SJSA1 (cell line): ENCODE measurements at regions not wholly inside any gene's neighbourhood (a gene's known extent, or its start where the extent isn't known, plus 50 kb on each side); places are given as distances from the start of the nearest gene placed in this dataset.
"Not testable (repeated sequence)": the region's sequence is repeated elsewhere in the genome, so short reads cannot be mapped to it uniquely, and the experiment has no call there.

Experiments
- DNase-seq, 2 experiments: peaks; one replicate each; pipeline ENCODE4 v3.0.0-alpha.2; 2015 to 2020; ENCODE audit warnings: low spot score in 2 of 2, low read depth in 1 of 2
- H3K27ac ChIP-seq: fragments of 250-450 bp; sonication (Bioruptor Pico); 2 replicates; pipeline ENCODE4 v1.5.1; 2020; ENCODE audit warnings: mild to moderate bottlenecking, moderate library complexity
- H3K27me3 ChIP-seq: fragments of 250-450 bp; sonication (Bioruptor Pico); replicated peaks from 2 replicates; pipeline ENCODE4 v1.5.1; 2020; ENCODE audit warnings: mild to moderate bottlenecking, moderate library complexity
- H3K36me3 ChIP-seq: fragments of 250-450 bp; sonication (Bioruptor Pico); 2 replicates; pipeline ENCODE4 v1.5.1; 2020; ENCODE audit warnings: mild to moderate bottlenecking
- H3K4me1 ChIP-seq: fragments of 250-450 bp; sonication (Bioruptor Pico); replicated peaks from 2 replicates; pipeline ENCODE4 v1.6.1; 2021; ENCODE audit warnings: mild to moderate bottlenecking
- H3K4me3 ChIP-seq: fragments of 250-450 bp; sonication (Bioruptor Pico); 2 replicates; pipeline ENCODE4 v1.5.1; 2020; ENCODE audit warnings: mild to moderate bottlenecking
- H3K9me3 ChIP-seq: fragments of 250-450 bp; sonication (Bioruptor Pico); replicated peaks from 2 replicates; pipeline ENCODE4 v1.5.1; 2020; ENCODE audit warnings: mild to moderate bottlenecking

DNA sequence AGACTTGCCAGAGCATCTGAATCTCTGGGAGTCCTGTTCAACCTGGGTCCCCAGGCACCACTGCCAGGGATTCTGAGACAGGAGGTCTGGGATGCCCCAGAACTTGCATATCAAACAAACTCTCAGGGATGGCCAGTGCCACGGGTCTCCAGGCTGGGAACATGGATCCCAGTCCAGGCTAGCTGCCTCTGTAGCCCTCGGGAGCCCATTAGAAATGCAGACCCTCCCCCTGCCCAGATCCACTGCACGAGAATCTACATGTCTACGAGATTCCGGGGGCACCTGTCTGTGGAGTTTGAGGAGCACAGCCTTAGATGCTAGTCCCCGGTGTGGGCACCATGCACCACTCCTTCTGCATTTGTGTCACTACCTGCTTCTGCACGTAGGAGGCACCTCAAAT is 183.9 kb downstream of the NPIPB11 start:
- DNase-seq, H3K36me3 ChIP-seq, H3K9me3 ChIP-seq, H3K27me3 ChIP-seq, H3K27ac ChIP-seq, H3K4me3 ChIP-seq: not testable (repeated sequence)
- peaks cover 24% of the 10 kb centered on the region for H3K4me1 ChIP-seq

DNA sequence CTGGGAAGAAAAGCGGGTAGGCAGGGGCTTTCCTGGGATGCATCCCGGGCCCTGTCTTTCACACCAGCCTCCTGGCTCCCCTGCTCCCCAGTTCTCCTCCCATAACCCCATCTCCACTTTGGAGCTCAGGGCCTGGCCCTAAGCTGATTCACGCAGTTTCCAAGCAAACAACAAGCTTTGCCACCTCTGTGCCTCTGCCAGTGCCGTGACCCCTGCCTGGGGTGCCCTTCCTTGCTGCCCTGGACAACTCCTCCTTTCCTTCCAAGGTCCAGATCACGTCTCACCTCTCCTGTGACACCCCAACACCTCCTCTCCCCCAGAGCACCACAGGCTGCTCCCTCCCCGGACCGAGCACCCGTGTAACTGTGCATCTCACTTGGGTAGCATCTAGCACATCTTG is 184.5 kb downstream of the NPIPB11 start:
- H3K4me1 ChIP-seq: peaks cover 24% of the 10 kb centered on the region
- H3K27ac ChIP-seq: not testable (repeated sequence)

DNA sequence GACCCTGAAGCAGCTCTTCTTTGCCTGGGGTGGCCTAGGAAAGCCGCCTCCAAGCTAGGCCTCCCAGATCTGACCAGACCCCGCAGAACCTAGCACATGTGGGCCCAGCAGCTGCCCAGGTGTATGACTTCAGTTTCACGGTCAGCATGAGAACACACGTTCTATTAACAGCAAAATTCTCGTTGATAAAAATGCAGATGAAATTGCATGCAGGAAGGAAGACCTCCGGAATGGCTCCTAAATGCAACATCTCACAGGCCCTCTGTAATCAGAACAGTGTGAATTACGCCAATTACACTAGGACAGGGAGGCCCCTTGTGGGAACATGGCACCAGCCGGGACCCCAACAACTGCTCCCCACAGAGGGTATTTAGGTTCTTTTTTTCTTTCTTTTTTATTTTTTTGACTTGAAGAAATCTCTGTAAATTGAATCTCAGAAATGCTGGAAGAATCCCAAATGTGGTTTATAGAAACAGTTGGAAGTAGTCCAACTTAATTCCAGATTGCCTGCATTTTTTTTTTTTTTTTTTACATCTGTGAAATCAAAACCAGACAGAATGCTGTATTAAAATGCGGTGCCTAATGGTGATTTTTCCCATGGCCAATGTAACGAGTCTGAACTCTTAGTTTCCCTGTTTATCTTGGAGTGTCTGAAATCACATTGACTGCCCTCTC is 185.1 kb downstream of the NPIPB11 start:
- peak in 1 of 2 experiments; percentile 64 for DNase-seq
- Histone ChIP-seq H3K27ac (peak overlapping the region; percentile 51), H3K4me1 (peaks cover 24% of the 10 kb centered on the region)
- H3K4me3 ChIP-seq, H3K9me3 ChIP-seq, H3K36me3 ChIP-seq, H3K27me3 ChIP-seq: not testable (repeated sequence)

More for the DNA sequence above, 184.5 kb downstream of the NPIPB11 start:
- not testable (repeated sequence) for H3K9me3 ChIP-seq, H3K27me3 ChIP-seq, H3K36me3 ChIP-seq, H3K4me3 ChIP-seq
- peak in 1 of 2 experiments; percentile 23 for DNase-seq

DNA sequence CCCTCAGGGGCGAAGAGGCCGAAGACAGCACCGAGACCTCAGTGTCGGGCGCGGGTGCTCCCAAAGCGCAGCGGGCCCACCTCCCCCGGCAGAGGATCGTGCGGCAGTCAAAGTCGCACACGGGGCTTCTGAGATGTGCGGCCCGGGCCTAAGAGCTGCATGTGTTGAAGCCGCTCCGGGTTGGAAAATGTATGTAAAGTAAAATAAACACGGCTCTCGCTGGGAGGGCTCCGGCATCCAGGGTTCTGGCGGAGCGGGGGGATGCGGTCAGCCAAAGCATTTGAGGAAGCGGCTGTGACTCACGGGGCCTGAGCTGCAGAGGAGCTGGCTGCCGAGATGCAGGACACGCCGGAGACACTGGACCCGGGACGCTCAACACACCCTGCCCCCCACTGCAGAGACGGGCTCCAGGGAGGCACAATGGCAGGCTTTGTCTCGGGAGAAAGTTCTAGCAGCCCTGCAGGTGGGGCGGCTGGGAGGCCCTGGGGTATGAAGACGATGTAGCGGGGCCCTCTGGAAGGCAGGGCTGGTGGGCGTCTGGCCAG is 185.8 kb downstream of the NPIPB11 start:
- H3K27ac ChIP-seq: peak overlapping the region; percentile 87
- DNase-seq: peak; percentile 95
- not testable (repeated sequence) for H3K36me3 ChIP-seq, H3K9me3 ChIP-seq, H3K27me3 ChIP-seq
- H3K4me1 ChIP-seq: peaks cover 24% of the 10 kb centered on the region
- peak overlapping the region; percentile 22 for H3K4me3 ChIP-seq

DNA sequence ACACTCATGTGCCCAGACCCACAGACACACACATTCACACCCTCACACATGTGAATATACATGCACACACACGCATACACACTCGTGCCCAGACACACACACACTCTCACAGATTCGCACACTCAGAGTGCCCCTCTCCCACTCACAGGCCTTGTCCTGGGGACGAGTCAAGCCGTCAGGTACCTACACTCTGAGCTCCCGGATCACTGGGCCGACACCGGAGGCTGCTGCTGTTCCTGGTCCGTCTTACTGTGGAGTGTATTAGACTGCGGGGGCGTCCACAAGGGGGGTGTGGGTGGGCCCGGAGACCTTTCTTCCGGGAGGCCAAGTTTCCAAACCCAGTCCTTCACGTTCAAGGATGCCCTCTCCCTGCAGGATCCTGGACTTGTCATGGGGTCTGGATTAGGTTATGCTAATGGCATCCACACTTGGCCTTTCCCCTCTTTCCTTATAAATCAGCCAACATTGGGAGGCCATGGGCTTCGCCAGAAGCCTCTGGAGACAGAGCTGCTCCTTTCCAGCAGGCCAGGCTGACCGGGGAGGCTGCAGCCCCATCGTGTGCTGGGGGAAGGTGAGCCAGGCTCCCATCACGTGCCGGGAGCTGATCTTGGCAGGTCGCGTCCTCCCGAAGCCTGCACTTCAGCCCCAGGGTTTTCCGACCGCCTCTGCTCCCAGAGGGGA is 186.4 kb downstream of the NPIPB11 start:
- peaks cover 24% of the 10 kb centered on the region for H3K4me1 ChIP-seq
- peak overlapping the region; percentile 87 for H3K27ac ChIP-seq
- not testable (repeated sequence) for H3K27me3 ChIP-seq, DNase-seq, H3K36me3 ChIP-seq, H3K9me3 ChIP-seq
- H3K4me3 ChIP-seq: peak overlapping the region; percentile 22

DNA sequence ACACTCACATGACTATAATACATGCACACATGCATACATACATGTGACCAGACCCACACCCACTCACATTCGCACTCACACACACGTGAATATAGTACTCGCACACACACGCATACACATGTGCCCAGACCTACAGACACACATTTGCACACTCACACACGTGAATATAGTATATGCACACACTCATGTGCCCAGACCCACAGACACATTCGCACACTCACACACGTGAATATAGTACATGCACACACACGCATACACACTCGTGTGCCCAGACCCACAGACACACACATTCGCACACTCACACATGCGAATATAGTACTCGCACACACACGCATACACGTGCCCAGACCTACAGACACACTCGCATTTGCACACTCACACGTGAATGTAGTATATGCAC is 186.9 kb downstream of the NPIPB11 start:
- not testable (repeated sequence) for H3K36me3 ChIP-seq, H3K27me3 ChIP-seq, H3K27ac ChIP-seq, DNase-seq, H3K9me3 ChIP-seq
- Histone ChIP-seq H3K4me3 (peak overlapping the region; percentile 22), H3K4me1 (peaks cover 24% of the 10 kb centered on the region)

DNA sequence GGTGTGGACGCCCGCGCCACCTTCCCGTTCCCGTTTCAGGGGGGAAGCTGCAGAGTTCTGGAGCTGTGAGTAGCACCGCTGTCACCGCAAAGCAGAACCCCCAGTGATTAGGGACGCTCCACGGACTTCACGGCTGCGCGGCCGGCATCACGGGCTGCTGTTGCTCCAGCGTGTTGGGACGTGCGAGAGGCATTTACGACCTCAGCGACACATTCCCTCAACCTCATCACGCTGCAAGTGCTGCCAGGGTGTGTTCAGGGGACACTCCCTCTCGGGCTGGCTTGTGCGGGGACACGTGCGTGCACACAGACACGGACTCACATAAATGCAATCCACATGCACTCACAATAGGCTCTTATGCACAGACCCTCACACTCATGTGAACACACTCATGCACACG is 187.9 kb downstream of the NPIPB11 start:
- DNase-seq, H3K4me3 ChIP-seq, H3K27ac ChIP-seq, H3K27me3 ChIP-seq, H3K9me3 ChIP-seq, H3K36me3 ChIP-seq: not testable (repeated sequence)
- peaks cover 24% of the 10 kb centered on the region for H3K4me1 ChIP-seq

DNA sequence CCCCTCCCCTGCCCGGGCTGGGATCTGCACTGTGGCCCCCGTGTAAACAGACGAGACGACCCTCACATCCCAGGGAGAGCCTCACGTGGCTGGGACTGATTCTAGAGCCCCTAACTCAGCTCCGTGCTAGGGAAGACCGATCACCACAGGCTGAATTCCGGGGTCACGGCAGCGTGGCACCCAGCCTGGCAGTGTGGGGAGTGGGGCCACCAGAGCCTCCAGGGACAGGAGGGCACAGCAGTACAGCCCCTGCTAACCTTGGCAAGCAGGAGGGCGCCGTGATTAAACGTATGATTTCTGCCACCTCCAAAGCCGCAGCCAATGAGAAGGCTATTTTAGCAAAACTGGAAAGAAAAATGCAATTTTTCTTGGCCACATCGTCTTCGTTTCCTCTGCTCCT is 188.3 kb downstream of the NPIPB11 start:
- H3K27ac ChIP-seq, H3K27me3 ChIP-seq, H3K4me3 ChIP-seq, DNase-seq, H3K9me3 ChIP-seq, H3K36me3 ChIP-seq: not testable (repeated sequence)
- peaks cover 24% of the 10 kb centered on the region for H3K4me1 ChIP-seq

DNA sequence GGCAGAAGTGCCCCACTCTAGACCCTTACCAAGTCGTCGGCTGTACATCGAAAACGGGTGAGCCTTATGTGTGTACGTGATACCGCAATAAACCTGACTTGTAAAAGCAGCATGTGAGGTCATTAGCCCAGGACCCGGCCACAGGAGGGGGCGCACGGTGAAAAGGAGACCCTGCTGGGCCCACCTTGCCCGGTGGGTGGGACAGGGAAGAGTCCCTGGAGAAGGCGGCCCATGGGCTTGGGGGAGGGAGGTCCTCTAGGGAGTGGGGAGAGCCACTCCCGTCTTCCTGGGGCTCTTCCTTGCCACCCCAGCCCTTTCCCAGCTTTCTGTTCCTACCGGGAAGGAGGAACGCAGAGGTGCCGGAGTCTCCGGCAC is 188.8 kb downstream of the NPIPB11 start:
- peaks cover 24% of the 10 kb centered on the region for H3K4me1 ChIP-seq
- not testable (repeated sequence) for H3K9me3 ChIP-seq, H3K36me3 ChIP-seq, H3K4me3 ChIP-seq, H3K27ac ChIP-seq, DNase-seq, H3K27me3 ChIP-seq

DNA sequence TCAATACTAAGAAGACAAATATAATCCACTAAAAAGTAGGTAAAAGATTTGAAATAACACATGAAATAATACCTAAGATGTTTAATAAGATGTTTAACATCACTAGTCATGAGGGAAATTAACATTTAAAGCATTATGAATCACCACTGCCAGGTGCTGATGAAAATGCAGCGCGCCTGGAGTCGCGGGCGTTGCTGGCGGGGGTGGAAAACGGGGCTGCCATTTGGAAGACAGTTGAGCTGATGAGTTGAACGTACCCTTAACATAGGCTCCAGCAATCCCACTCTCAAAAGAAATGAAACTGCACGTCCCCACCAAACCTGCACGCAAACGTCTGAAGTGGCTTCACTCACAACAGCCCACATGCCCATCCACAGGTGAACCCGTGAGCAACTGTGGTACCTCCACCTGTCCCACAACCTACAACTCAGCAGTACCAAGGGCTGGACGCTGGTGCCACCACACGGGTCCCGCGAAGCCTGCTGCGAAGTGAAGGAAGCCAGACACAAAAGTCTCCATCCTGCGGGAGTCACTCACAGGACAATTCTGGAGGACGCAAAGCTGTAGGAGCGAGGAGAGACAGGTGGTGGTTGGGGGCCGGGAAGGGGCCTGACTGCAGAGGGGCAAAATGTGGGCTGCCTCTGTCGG is 189.3 kb downstream of the NPIPB11 start:
- not testable (repeated sequence) for DNase-seq, H3K27ac ChIP-seq

DNA sequence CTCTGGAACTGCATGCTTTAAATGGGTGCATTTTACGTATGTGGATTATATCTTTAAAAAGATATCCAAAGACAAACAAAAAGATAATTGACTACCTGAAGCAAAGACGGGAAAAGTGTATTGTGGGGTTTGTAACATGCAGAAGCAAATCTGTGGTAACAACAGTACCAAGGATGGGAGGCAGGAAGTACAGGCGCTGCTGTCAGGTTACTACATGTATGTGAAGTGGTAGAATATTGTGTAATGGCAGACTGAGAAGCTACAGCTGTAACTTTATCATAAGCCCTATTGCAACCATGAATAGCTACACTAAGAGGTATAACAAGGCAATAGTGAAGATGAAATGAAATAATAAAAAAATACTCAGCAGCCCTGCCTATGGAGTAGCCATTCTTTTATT is 192.7 kb downstream of the NPIPB11 start:
- not testable (repeated sequence) for H3K36me3 ChIP-seq, DNase-seq, H3K4me1 ChIP-seq

More for the DNA sequence above, 189.3 kb downstream of the NPIPB11 start:
- H3K4me3 ChIP-seq, H3K36me3 ChIP-seq, H3K27me3 ChIP-seq, H3K9me3 ChIP-seq: not testable (repeated sequence)
- H3K4me1 ChIP-seq: peaks cover 23% of the 10 kb centered on the region

DNA sequence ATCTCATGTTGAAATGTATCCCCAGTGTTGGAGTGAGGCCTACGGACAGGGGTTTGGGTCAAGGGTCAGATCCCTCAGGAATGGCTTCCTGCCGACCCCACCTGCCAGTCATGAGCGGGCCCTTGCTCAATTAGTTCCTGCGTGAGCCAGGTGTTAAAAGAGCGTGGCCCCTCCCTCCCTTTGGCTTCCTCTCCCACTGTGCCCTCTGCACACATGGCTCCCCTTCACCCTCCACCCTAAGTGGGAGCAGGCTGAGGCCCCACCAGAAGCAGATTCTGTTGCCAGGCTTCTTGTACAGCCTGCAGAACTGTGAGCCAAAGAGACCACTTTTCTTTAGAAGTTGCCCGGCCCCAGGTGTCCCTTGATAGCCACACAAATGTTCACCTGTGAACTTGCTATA is 193.3 kb downstream of the NPIPB11 start:
- DNase-seq: peak in 1 of 2 experiments; percentile 28
- not testable (repeated sequence) for H3K27me3 ChIP-seq, H3K36me3 ChIP-seq, H3K4me3 ChIP-seq, H3K4me1 ChIP-seq, H3K27ac ChIP-seq, H3K9me3 ChIP-seq

More for the DNA sequence above, 192.7 kb downstream of the NPIPB11 start:
- H3K9me3 ChIP-seq, H3K4me3 ChIP-seq, H3K27me3 ChIP-seq, H3K27ac ChIP-seq: not testable (repeated sequence)

DNA sequence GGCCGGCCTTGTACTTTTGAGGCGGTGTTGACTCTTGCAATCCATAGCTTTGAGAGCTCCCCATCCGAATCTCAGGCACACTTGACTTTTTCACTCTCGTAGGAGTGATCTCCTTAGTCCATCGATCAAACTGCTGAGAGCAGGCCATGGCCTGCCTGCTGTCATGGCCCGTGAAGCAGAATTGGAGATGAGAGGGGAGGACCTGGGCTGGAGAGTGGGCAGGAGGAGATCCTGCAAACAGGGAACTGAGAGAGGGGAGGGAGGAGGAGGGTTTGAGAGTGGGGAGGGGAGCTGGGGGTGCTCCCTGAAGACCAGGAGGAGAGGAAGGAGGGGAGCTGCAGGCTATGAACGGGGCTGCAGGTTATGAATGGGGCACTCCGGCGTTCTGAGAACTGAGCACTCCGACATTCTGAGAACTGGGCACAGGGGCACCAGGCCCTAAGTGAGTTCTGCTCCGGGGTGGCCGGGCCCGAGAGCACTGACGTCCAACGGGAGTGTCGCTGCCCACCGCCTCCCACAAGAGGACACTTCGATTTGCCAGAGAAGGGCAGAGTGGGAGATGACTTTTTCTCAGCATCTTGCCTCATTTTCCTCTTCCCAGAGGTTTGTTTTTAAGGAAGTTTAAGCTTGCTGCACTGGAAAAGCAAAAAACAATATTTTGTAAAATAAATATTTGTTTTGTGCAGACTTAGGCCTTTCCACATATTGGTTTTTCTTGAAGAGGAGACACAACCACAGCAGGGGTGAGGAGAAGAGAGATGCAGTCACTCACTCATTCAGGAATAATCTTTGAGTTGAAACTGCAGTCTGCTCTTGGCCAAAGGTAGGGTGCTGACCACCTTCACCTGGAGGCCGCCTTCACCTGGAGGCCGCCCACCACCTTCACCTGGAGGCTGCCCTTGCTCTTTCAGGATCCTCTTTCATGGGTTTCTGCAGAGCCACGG is 194.2 kb downstream of the NPIPB11 start:
- not testable (repeated sequence) for H3K4me3 ChIP-seq, H3K27me3 ChIP-seq, H3K27ac ChIP-seq, H3K4me1 ChIP-seq, H3K9me3 ChIP-seq, H3K36me3 ChIP-seq
- DNase-seq: peak in 1 of 2 experiments; percentile 16
